T-helper 1 cell treated with Interleukin-12 subunit alpha and Interleukin-12 subunit beta and Interleukin-4 antibody, amounts not matched to agents 30 μg/mL and 1 μg/mL, for 36 hours (primary cell): ENCODE measurements at regions not wholly inside any gene's neighbourhood (a gene's known extent, or its start where the extent isn't known, plus 50 kb on each side); places are given as distances from the start of the nearest gene placed in this dataset.

Experiments
- H3K27ac Mint-ChIP-seq: one replicate; pipeline ENCODE4 v1.8.0; 2021; ENCODE audit warnings: mild to moderate bottlenecking, mixed read lengths
- H3K27me3 Mint-ChIP-seq: one replicate; pipeline ENCODE4 v1.8.0; 2021; ENCODE audit warnings: low read depth, mixed read lengths
- H3K36me3 Mint-ChIP-seq: one replicate; pipeline ENCODE4 v1.8.0; 2021; ENCODE audit warnings: low read depth, mixed read lengths
- H3K4me1 Mint-ChIP-seq: one replicate; pipeline ENCODE4 v1.8.0; 2021; ENCODE audit warnings: low read depth, mixed read lengths
- H3K4me3 Mint-ChIP-seq: one replicate; pipeline ENCODE4 v1.8.0; 2021; ENCODE audit warnings: mild to moderate bottlenecking, moderate library complexity, mixed read lengths
- H3K9me3 Mint-ChIP-seq: one replicate; pipeline ENCODE4 v1.8.0; 2021; ENCODE audit warnings: mixed read lengths

- Mint-ChIP-seq H3K4me1 (no peaks in the 10 kb centered on the region), H3K27me3 (no peaks in the 10 kb centered on the region), H3K9me3 (no peaks in the 10 kb centered on the region), H3K36me3 (no peaks in the 10 kb centered on the region), H3K4me3 (no peak overlapping the region), H3K27ac (no peak overlapping the region)
These were observed 97.4 kb upstream of the THY1 start for GRCh38 chr11:119520400-119520799.

GRCh38 chr11:119519796-119520195 lies 96.8 kb upstream of the THY1 start:
- no peaks in the 10 kb centered on the region for H3K9me3 Mint-ChIP-seq
- H3K36me3 Mint-ChIP-seq = no peaks in the 10 kb centered on the region
- H3K27me3 Mint-ChIP-seq = no peaks in the 10 kb centered on the region
- no peak overlapping the region for H3K27ac Mint-ChIP-seq
- no peak overlapping the region for H3K4me3 Mint-ChIP-seq
- H3K4me1 Mint-ChIP-seq = no peaks in the 10 kb centered on the region

- no peaks in the 10 kb centered on the region for H3K27me3 Mint-ChIP-seq
- H3K4me3 Mint-ChIP-seq = no peak overlapping the region
- H3K27ac Mint-ChIP-seq = no peak overlapping the region
These were observed 96.1 kb upstream of the THY1 start for GRCh38 chr11:119518746-119519730.

GRCh38 chr11:119515771-119516400 lies 92.9 kb upstream of the THY1 start:
- Mint-ChIP-seq H3K4me1 (no peaks in the 10 kb centered on the region), H3K4me3 (no peak overlapping the region), H3K27me3 (peaks cover 3% of the 10 kb centered on the region), H3K36me3 (no peaks in the 10 kb centered on the region), H3K9me3 (no peaks in the 10 kb centered on the region), H3K27ac (no peak overlapping the region)

More at GRCh38 chr11:119518746-119519730, 96.1 kb upstream of the THY1 start:
- no peaks in the 10 kb centered on the region for H3K36me3 Mint-ChIP-seq
- H3K4me1 Mint-ChIP-seq = no peaks in the 10 kb centered on the region
- H3K9me3 Mint-ChIP-seq = no peaks in the 10 kb centered on the region

- Mint-ChIP-seq H3K9me3 (peaks cover 4% of the 10 kb centered on the region), H3K27me3 (peaks cover 3% of the 10 kb centered on the region), H3K4me1 (peaks cover 9% of the 10 kb centered on the region), H3K4me3 (no peak overlapping the region), H3K27ac (no peak overlapping the region), H3K36me3 (no peaks in the 10 kb centered on the region)
These were observed 90.8 kb upstream of the THY1 start for GRCh38 chr11:119513806-119514170.

GRCh38 chr11:119513131-119513805 lies 90.3 kb upstream of the THY1 start:
- Mint-ChIP-seq H3K27me3 (peaks cover 3% of the 10 kb centered on the region), H3K36me3 (no peaks in the 10 kb centered on the region), H3K27ac (no peak overlapping the region), H3K4me1 (peaks cover 9% of the 10 kb centered on the region), H3K9me3 (peaks cover 4% of the 10 kb centered on the region), H3K4me3 (no peak overlapping the region)

- Mint-ChIP-seq H3K36me3 (no peaks in the 10 kb centered on the region), H3K9me3 (peaks cover 4% of the 10 kb centered on the region), H3K27ac (no peak overlapping the region), H3K4me3 (no peak overlapping the region), H3K4me1 (peaks cover 9% of the 10 kb centered on the region), H3K27me3 (peaks cover 3% of the 10 kb centered on the region)
These were observed 89.4 kb upstream of the THY1 start for GRCh38 chr11:119512369-119512768.

- H3K36me3 Mint-ChIP-seq = no peaks in the 10 kb centered on the region
- H3K4me1 Mint-ChIP-seq = peaks cover 9% of the 10 kb centered on the region
- peaks cover 3% of the 10 kb centered on the region for H3K27me3 Mint-ChIP-seq
- H3K27ac Mint-ChIP-seq = no peak overlapping the region
- peaks cover 4% of the 10 kb centered on the region for H3K9me3 Mint-ChIP-seq
- no peak overlapping the region for H3K4me3 Mint-ChIP-seq
These were observed 88.8 kb upstream of the THY1 start for GRCh38 chr11:119511614-119512306.

GRCh38 chr11:119509969-119510401 lies 87.0 kb upstream of the THY1 start:
- no peak overlapping the region for H3K4me3 Mint-ChIP-seq

GRCh38 chr11:119509282-119509841 lies 86.4 kb upstream of the THY1 start:
- Mint-ChIP-seq H3K9me3 (peaks cover 4% of the 10 kb centered on the region), H3K4me1 (peaks cover 9% of the 10 kb centered on the region), H3K27ac (no peak overlapping the region), H3K36me3 (no peaks in the 10 kb centered on the region), H3K4me3 (no peak overlapping the region), H3K27me3 (peaks cover 3% of the 10 kb centered on the region)

More at GRCh38 chr11:119509969-119510401, 87.0 kb upstream of the THY1 start:
- Mint-ChIP-seq H3K4me1 (peaks cover 9% of the 10 kb centered on the region), H3K36me3 (no peaks in the 10 kb centered on the region), H3K9me3 (peaks cover 4% of the 10 kb centered on the region), H3K27me3 (peaks cover 3% of the 10 kb centered on the region), H3K27ac (no peak overlapping the region)

GRCh38 chr11:119506436-119506835 lies 83.5 kb upstream of the THY1 start:
- Mint-ChIP-seq H3K4me1 (peaks cover 9% of the 10 kb centered on the region), H3K4me3 (no peak overlapping the region), H3K27ac (no peak overlapping the region), H3K36me3 (no peaks in the 10 kb centered on the region), H3K9me3 (peaks cover 4% of the 10 kb centered on the region), H3K27me3 (peaks cover 3% of the 10 kb centered on the region)

- Mint-ChIP-seq H3K4me1 (peaks cover 9% of the 10 kb centered on the region), H3K9me3 (peaks cover 4% of the 10 kb centered on the region), H3K27me3 (peaks cover 3% of the 10 kb centered on the region), H3K27ac (no peak overlapping the region), H3K4me3 (no peak overlapping the region), H3K36me3 (no peaks in the 10 kb centered on the region)
These were observed 82.9 kb upstream of the THY1 start for GRCh38 chr11:119505861-119506260.

GRCh38 chr11:119505071-119505470 lies 82.1 kb upstream of the THY1 start:
- Mint-ChIP-seq H3K36me3 (no peaks in the 10 kb centered on the region), H3K27me3 (peaks cover 7% of the 10 kb centered on the region), H3K4me3 (no peak overlapping the region), H3K4me1 (peaks cover 6% of the 10 kb centered on the region), H3K27ac (no peak overlapping the region), H3K9me3 (peaks cover 4% of the 10 kb centered on the region)

GRCh38 chr11:119504371-119504770 lies 81.4 kb upstream of the THY1 start:
- H3K4me3 Mint-ChIP-seq = no peak overlapping the region
- H3K36me3 Mint-ChIP-seq = no peaks in the 10 kb centered on the region

More at GRCh38 chr11:119504371-119504770, 81.4 kb upstream of the THY1 start:
- Mint-ChIP-seq H3K4me1 (no peaks in the 10 kb centered on the region), H3K27ac (no peak overlapping the region), H3K9me3 (peaks cover 2% of the 10 kb centered on the region), H3K27me3 (peaks cover 7% of the 10 kb centered on the region)
